GM19099 (cell line): ENCODE measurements at regions not wholly inside any gene's neighbourhood (a gene's known extent, or its start where the extent isn't known, plus 50 kb on each side); places are given as distances from the start of the nearest gene placed in this dataset.

Experiments used
- POLR2A ChIP-seq: IDR thresholded peaks from 3 replicates; pipeline ENCODE4 v1.6.1; 2011; ENCODE audit warnings: low read depth; ENCODE audit not compliant: insufficient read length; ENCODE audit errors: extremely low read depth

DNA sequence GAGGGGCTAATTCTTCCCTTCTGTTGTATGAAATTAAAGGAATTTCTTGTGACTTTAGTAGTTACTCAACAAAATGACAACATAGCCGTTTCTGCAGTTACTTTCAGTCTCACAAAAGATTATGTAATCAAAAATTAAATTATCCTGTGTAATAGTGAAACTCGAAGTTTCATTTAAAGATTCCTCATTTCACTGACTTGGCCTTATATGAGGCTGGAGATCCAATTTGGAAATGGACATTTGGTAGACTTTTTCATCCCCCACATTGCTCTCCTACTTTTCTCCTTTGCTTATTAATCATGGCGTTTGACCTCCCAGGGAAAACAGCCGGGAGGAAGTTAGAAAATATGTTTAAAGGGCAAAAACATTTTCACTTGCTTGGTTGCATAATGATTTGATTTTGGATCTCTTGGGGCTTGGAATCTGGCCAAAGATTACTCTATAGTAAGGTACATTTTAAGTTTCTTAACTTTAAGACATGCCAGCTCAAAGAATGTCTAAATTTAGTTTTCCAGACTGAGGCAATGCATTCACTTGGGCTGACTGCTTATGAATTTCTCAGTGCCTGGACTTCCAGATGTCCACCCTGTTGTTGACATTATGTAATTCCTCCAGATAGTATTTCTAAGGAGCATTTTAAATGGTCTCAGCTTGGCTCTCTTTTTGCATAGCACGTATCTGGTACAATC, 1364.9 kb upstream of the MIR17HG start:
- TF ChIP-seq POLR2A, result no peak

GRCh38 chr13:89988206-89988605, 1359.3 kb upstream of the MIR17HG start:
- TF ChIP-seq POLR2A, result no peak

- no peak for TF ChIP-seq POLR2A
These were observed 1343.9 kb upstream of the MIR17HG start for GRCh38 chr13:90003566-90003965.

GRCh38 chr13:90008707-90009149, 1338.8 kb upstream of the MIR17HG start:
- no peak for TF ChIP-seq POLR2A

DNA sequence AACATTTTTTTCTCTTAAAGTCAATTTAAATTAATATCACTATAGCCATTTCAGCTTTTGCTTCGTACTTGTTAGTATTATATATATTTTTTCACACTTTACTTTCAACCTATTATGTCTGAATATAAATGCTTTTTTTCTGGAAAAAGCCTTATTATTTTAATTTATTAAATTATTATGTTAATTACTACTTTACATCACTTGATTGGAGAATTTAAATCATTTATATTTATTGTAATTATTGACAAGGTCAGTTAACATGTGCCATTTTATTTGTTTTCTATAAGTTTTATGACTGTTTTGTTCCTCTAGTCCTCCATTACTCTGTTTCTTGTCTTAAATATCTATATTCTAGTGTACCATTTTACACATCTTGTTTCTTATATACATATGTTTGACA, 1333.4 kb upstream of the MIR17HG start:
- no peak for TF ChIP-seq POLR2A

DNA sequence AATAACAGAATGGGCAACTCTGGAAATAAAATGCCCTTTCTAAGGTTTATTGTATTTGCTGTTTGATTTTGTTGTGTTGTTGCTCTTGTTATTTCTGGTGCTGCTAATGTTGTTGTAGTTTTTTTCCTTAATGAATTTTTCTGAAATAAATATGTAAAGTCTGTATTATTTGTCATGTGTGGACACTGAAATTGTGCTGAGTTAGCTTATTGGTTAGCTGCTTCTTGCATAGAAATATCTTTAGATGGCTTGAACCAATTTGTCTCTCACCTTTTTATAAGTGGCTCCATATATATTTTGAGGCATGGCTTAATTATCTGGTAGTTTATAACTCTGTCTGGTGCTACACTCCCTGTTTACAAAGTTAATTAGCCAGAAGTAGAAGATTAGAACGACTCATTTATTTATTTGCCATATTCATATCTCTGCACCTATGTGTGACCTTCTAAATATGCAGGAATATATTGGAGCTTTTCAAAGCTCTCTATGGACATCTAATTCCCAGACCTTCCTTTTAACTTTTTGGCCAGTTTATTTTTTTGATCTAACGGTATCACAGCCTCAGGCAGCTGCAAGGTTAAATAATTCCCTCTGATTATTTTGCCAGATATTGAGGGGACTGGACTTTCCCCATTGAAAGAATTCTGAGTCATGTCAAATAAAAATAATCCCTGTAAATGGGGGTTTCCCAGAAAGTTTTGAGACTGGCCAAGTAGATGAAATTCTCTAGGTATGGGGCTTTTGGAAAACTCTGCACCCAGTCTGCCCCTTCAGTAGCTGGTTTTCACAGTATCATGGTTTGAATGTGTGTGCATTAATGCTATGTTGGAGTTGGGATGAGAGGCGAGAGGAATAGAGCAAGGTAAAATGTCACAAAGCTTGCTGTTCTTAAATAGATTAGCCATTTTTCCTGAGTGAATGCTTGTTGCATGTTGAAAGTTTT, 1331.7 kb upstream of the MIR17HG start:
- no peak for TF ChIP-seq POLR2A

- no peak for TF ChIP-seq POLR2A
These were observed 1330.8 kb upstream of the MIR17HG start for GRCh38 chr13:90016688-90017087.

DNA sequence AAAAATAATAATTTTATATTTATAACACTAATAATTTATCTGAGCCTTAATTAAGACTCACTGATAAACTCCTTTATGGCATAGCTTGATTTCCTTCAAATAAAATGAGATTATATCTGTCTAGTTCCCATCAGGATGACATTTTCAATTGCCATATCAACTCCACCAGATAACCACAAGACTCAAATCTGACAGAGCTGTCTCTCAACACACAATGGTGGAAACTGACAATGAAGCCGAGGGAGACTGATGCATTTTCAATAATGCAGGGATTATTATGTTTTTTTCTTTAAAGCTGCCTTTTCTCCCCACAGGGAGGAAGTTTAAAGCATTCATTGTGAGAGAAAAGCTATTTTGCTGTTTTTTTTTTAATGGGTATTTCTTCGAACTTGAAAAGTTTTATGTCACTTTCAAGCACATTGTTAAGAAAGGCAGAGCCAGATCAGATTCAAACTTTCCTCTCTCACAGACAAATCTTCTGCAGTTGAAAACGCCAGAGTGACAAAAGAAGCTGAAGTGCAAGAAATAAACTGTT, 1326.9 kb upstream of the MIR17HG start:
- TF ChIP-seq POLR2A, result no peak

DNA sequence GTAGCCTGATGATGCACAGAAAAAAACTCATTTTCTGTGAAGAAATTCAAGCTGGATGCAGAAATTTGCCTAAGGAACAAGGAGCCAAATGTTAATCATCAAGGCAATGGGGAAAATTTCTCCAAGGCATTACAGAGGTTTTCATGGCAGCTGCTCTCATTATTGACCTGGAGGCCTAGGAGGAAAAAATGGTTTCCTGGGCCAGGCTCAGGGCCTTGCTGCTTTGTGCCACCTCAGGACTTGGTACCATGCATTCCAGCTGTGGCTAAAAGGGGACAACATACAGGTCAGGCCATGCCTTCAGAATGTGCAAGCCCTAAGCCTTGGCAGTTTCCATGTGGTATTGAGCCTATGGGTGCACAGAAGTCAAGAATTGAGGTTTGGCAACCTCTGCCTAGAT, 1320.1 kb upstream of the MIR17HG start:
- no peak for TF ChIP-seq POLR2A

DNA sequence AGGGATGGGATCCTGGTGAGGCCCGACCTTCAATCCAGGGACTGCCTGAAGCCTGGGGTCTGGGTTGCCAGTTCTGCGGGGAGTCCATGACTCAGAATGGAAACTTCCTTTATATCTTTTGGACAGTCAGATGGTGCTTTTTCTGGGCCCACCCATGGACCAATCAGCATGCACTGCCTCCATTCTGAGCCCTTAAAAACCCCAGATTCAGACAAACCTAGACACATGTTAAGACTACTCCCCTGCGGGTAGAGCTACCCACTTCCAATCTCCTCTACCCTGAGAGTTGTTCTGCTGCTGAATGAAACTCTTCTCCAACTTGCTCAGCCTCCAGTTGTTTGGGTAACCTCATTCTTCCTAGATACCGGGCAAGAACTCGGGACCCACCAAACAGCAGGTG, 1315.2 kb upstream of the MIR17HG start:
- TF ChIP-seq POLR2A, result no peak

DNA sequence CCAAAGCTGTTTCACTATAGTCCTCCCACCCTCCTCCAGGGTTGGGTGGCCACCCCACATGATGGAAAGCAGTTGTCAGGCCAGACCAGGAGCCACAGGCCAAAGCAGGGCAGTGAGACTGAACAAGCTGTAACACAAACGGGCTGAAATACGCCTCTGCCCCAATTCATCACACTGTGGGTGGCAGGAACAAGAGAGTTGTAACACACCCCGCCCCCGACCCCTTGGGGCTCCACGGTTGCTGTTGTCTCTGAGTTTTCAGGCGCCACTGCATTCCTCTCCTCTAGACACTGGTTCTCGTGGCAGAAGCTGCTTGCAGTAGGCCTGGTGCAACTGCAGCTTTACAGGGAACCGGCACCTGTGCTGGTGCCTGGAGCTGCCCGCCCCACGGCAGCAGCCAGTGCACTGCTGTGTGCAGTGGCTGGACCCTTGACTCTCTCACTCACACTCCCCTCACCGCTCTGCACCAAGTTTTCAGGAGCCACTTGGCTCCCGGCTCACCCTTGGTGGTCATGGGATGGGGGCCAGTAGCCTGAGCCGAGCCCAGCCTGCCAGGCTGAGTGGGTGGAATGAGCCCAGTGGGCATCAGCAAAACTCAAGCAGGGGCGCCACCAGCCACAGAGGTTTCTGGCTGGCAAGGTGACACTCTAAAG, 1314.5 kb upstream of the MIR17HG start:
- TF ChIP-seq POLR2A, result no peak

DNA sequence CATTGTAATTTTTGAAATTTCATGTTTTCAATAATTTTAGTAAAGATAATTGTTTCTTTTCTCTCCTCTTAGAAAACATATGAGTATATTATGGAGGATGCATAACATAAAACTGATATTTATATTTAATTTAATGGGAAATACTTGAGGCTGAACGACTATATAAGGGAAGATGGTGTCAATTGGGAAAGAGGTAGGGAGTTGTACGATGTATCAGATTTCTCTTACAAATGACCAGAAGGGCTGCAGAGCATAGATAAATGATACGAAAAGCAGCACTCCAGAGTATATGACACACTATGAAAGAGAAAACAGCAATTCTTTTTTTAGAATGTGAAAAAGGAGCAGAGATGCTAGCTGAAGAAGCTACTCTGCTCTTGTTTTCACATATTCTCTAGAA, 1308.0 kb upstream of the MIR17HG start:
- TF ChIP-seq POLR2A, result no peak

- TF ChIP-seq POLR2A, result no peak
These were observed 1299.9 kb upstream of the MIR17HG start for GRCh38 chr13:90047600-90047999.

- TF ChIP-seq POLR2A, result no peak
These were observed 1297.4 kb upstream of the MIR17HG start for GRCh38 chr13:90049989-90050671.

- TF ChIP-seq POLR2A, result no peak
These were observed 1292.4 kb upstream of the MIR17HG start for GRCh38 chr13:90055121-90055520.
